22Rv1 (cell line): ENCODE measurements at regions not wholly inside any gene's neighbourhood (a gene's known extent, or its start where the extent isn't known, plus 50 kb on each side); places are given as distances from the start of the nearest gene placed in this dataset.

ENCODE experiments used
- CTCF ChIP-seq: fragments of 450-650 bp; IDR thresholded peaks from 2 replicates; pipeline ENCODE4 v1.5.1; 2017; ENCODE audit warnings: mild to moderate bottlenecking
- ZFX ChIP-seq: fragments of 450-650 bp; IDR thresholded peaks from 2 replicates; pipeline ENCODE4 v1.6.1; 2017; ENCODE audit warnings: antibody characterized with exemption, borderline replicate concordance

- no peak for TF ChIP-seq CTCF
- no peak for TF ChIP-seq ZFX
Observed at GRCh38 chr6:99017150-99017549, 69.4 kb upstream of the FBXL4 start.
